ENCODE measurements at regions not wholly inside any gene's neighbourhood (a gene's known extent, or its start where the extent isn't known, plus 50 kb on each side); places are given as distances from the start of the nearest gene placed in this dataset.

- TF ChIP-seq CTCF (conservative IDR thresholded peaks at IDR 0.05 in 1 of 2, IDR thresholded peaks at IDR 0.05 in 1 of 2; ENCODE audit: extremely low read depth in 1 of 2, insufficient read depth in 1 of 2, low read depth in 1 of 2, low read length in 2 of 2) (no peak), EZH2 (IDR thresholded peaks at IDR 0.05; ENCODE audit: borderline replicate concordance, low read length) (no peak)
Observed at GRCh38 chr4:124427095-124427767, 285.3 kb downstream of the ANKRD50 start.
